Thymus (tissue), 11 donors: ENCODE measurements at regions not wholly inside any gene's neighbourhood (a gene's known extent, or its start where the extent isn't known, plus 50 kb on each side); places are given as distances from the start of the nearest gene placed in this dataset.

ENCODE experiments used
- DNase-seq, 9 donors: peaks; one replicate each; pipeline ENCODE4 v3.0.0-alpha.2; 2013; ENCODE audit warnings: low spot score in 9 of 9, low read depth in 6 of 9, missing footprints in 1 of 9
- H3K27ac ChIP-seq, 2 donors: one replicate each; pipeline ENCODE4 v1.5.1; 2013; ENCODE audit warnings: control low read depth in 1 of 2, low read depth in 1 of 2, low read length in 1 of 2, mild to moderate bottlenecking in 1 of 2, moderate library complexity in 1 of 2
- H3K27me3 ChIP-seq, 2 donors: one replicate each; pipeline ENCODE4 v1.5.1; 2013; ENCODE audit warnings: low read length in 1 of 2; ENCODE audit not compliant: control insufficient read depth in 2 of 2, insufficient read depth in 1 of 2
- H3K36me3 ChIP-seq, 2 donors: one replicate each; pipeline ENCODE4 v1.5.1; 2013; ENCODE audit warnings: low read length in 1 of 2, mild to moderate bottlenecking in 1 of 2, moderate library complexity in 1 of 2; ENCODE audit not compliant: control insufficient read depth in 2 of 2, insufficient read depth in 2 of 2
- H3K4me1 ChIP-seq, 2 donors: one replicate each; pipeline ENCODE4 v1.5.1; 2013; ENCODE audit warnings: low read length in 2 of 2; ENCODE audit not compliant: control insufficient read depth in 2 of 2, insufficient read depth in 2 of 2
- H3K4me3 ChIP-seq, 2 donors: one replicate each; pipeline ENCODE4 v1.5.1; 2013; ENCODE audit warnings: low read length in 2 of 2, control low read depth in 1 of 2, mild to moderate bottlenecking in 1 of 2
- H3K9me3 ChIP-seq, 2 donors: one replicate each; pipeline ENCODE4 v1.5.1; 2013; ENCODE audit warnings: low read length in 1 of 2, mild to moderate bottlenecking in 1 of 2; ENCODE audit not compliant: control insufficient read depth in 2 of 2, insufficient read depth in 1 of 2
- WGBS: extraction: QIAGEN DNeasy Blood & Tissue Kit; methylation state at CpG from one replicate; pipeline ENCODE4 v1.1.7; 2013; 5-methylcytosine and 5-hydroxymethylcytosine counted together
- donor health status: healthy.

DNA sequence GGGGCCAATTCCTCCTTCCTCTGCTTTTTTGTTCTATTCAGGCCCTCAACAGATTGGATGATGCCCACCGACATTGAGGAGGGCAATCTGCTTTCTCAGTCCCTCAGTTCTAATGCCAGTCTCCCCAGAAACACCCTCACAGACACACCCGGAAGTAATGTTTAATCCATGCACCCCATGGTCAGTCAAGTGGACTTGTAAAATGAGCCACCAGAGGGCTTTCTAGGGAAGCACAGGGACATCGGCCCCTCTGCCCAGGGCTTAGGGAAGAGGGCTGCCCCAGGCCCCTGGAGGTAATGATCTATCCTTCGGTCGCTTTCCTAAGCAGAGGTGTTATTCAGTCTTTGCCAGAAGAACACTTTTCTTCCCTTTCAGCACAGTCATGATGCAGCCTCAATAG is 107.4 kb downstream of the PDCL3 start:
- no peaks in the 10 kb centered on the region for H3K36me3 ChIP-seq
- no peak for DNase-seq
- no peaks in the 10 kb centered on the region for H3K9me3 ChIP-seq
- no peaks in the 10 kb centered on the region for H3K27me3 ChIP-seq
- no peak overlapping the region for H3K4me3 ChIP-seq
- peaks cover 0 to 9% of the 10 kb centered on the region in 2 donors for H3K4me1 ChIP-seq
- WGBS: 97% methylated on average over 5 of the region's 5 CpGs
- no peak overlapping the region for H3K27ac ChIP-seq

DNA sequence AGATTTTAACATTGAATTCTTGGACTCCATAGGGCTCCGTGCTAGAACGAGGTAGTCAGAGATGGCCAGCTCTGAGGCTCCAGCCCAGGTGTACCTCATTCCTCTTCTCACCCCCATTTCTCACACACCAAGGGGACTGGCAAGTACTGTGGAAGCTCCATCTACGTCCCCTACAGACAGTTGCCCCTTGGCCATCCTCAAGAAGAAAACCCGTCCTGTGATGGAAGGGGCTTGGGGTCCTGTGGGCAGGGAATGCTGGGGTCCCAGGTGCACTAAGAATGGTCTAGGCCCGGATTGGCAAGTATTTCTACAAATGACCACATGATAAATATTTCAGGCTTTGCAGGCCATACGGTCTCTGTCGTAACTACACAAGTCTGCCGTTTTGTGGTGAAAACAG is 110.3 kb downstream of the PDCL3 start:
- Histone ChIP-seq H3K4me1 (peaks cover 0 to 9% of the 10 kb centered on the region in 2 donors), H3K4me3 (no peak overlapping the region), H3K36me3 (no peaks in the 10 kb centered on the region), H3K27ac (no peak overlapping the region), H3K27me3 (no peaks in the 10 kb centered on the region), H3K9me3 (no peaks in the 10 kb centered on the region)
- DNase-seq: no peak
- WGBS: 97% methylated on average over 8 of the region's 8 CpGs

DNA sequence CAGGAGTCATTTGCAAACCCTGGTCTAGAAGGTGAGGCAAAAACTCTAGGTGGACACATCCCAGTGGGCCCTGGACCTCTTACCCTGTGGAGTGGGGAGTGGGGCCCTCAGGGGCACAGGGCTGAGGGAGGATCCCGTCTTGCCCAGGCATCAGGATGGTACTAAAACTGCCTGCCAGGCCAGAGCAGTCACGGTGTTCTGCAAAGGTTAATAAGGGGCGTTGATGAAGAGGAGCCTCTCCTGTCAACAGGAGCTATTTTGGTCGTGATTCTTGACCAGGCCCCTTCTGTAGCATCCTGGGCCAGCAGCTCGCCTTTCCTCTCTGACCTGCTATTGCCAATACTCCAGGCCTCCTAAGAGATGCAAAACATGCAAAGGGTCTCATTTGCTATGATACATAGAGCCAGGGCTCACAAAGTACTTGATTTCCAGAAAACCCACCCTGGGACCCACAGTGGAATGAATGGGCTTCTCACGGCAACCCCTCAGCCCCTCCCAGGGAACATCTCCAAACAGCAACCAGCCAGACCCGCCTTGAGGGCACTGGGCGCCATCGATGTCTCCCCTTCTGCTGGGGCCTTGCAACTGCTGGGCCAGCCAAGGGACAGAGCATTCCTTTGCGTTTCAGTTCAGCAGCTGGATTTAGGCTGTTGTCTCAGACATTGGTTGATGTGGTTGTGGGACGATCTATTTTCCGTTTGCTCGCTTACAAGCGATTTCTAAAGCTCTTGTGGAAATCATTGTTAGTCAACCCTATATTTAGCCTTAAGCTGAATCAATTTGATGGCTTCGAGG is 111.1 kb downstream of the PDCL3 start:
- no peak for DNase-seq
- 96% methylated on average over 15 of the region's 15 CpGs for WGBS
- Histone ChIP-seq H3K4me3 (no peak overlapping the region), H3K9me3 (no peaks in the 10 kb centered on the region), H3K27ac (no peak overlapping the region), H3K27me3 (no peaks in the 10 kb centered on the region), H3K4me1 (peaks cover 0 to 1% of the 10 kb centered on the region in 2 donors), H3K36me3 (no peaks in the 10 kb centered on the region)

DNA sequence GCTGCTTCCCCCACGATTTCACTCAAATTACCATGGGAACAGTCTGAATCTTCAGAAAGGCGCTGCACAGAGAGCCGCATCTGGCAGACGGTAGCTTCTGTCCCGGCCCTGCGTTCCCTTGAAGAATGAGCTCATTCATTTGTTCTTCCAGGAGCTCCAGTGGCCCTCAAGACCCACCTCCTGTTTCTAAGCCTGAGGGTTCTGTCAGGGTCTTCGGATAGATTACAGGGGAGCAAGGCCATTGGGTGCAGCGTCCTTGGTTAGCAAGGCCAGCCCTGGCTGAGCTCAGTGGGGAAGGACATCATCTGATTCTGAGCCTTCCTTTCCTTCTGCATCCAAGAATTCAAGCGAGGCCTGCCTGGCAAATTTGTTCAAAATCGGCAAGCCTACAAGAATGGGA is 111.9 kb downstream of the PDCL3 start:
- H3K27me3 ChIP-seq: no peaks in the 10 kb centered on the region
- DNase-seq: no peak
- no peak overlapping the region for H3K27ac ChIP-seq
- no peaks in the 10 kb centered on the region for H3K36me3 ChIP-seq
- no peak overlapping the region for H3K4me3 ChIP-seq
- 97% methylated on average over 10 of the region's 10 CpGs for WGBS
- peaks cover 0 to 5% of the 10 kb centered on the region in 2 donors for H3K4me1 ChIP-seq
- no peaks in the 10 kb centered on the region for H3K9me3 ChIP-seq

DNA sequence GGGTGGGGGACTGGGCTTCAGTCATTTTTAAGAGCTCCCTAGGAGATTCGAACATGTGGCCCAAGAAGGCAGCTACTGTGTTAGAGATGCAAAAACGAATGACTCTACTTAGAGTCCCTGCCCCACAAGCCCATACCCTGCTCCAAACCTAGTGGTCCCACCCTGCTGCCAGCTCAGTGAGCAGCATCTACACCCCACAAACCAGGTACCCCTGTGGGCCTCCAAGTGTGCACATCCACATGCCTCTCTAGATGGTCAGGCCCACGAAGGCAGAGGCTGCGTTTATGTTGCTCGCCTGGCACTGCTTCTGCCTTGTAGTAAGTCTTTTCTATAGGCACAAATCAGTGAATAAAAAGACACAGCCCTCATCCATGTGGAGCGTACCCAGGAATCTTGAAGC is 112.6 kb downstream of the PDCL3 start:
- Histone ChIP-seq H3K4me1 (peaks cover 0 to 9% of the 10 kb centered on the region in 2 donors), H3K27ac (no peak overlapping the region), H3K4me3 (no peak overlapping the region), H3K36me3 (no peaks in the 10 kb centered on the region), H3K27me3 (no peaks in the 10 kb centered on the region), H3K9me3 (no peaks in the 10 kb centered on the region)
- no peak for DNase-seq
- 79% methylated on average over 6 of the region's 6 CpGs for WGBS

DNA sequence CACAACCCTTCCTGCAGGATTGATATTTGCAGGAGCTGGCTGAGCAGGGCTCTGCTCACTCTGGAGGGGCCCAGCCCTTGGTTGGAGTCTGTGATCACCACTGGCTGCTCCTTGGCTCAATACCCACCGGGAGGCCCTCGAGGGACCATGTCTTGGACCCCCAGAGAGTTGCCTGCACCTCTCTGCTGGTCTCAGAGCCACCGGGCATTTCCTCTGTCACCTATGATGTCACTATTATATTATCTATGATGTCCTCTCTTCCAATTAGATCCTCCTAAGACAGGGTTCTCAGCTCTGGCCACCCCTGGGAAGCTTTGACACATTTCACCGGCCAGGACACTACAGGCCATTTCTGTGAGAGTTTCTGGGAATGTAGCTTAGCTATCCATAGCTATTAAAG is 113.1 kb downstream of the PDCL3 start:
- Histone ChIP-seq H3K27me3 (no peaks in the 10 kb centered on the region), H3K36me3 (no peaks in the 10 kb centered on the region), H3K4me3 (no peak overlapping the region), H3K27ac (no peak overlapping the region), H3K4me1 (peaks cover 0 to 12% of the 10 kb centered on the region in 2 donors), H3K9me3 (no peaks in the 10 kb centered on the region)
- 95% methylated on average over 4 of the region's 4 CpGs for WGBS
- DNase-seq: no peak

DNA sequence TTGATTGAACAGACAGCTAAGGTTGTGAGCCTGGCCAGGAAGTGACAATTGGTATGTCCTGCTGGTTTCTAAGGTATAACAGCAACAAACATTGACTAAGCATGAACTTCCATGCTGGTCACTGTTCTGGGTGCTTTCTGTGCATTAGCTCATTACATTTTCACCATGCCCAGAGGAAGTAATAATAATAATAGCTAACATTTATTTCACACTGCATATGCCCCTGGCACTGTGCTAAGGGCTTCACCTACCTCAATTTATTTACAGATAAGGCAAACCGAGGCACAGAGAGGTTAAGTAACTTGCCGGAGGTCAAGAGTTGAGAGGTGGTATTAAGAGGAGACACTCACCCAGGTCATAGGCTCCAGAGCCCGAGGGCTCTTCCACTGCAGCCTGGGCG is 113.6 kb downstream of the PDCL3 start:
- no peaks in the 10 kb centered on the region for H3K36me3 ChIP-seq
- no peaks in the 10 kb centered on the region for H3K9me3 ChIP-seq
- no peak overlapping the region for H3K27ac ChIP-seq
- DNase-seq: no peak
- H3K27me3 ChIP-seq: no peaks in the 10 kb centered on the region
- no peak overlapping the region for H3K4me3 ChIP-seq
- 98% methylated on average over 4 of the region's 4 CpGs for WGBS
- H3K4me1 ChIP-seq: peaks cover 0 to 12% of the 10 kb centered on the region in 2 donors

DNA sequence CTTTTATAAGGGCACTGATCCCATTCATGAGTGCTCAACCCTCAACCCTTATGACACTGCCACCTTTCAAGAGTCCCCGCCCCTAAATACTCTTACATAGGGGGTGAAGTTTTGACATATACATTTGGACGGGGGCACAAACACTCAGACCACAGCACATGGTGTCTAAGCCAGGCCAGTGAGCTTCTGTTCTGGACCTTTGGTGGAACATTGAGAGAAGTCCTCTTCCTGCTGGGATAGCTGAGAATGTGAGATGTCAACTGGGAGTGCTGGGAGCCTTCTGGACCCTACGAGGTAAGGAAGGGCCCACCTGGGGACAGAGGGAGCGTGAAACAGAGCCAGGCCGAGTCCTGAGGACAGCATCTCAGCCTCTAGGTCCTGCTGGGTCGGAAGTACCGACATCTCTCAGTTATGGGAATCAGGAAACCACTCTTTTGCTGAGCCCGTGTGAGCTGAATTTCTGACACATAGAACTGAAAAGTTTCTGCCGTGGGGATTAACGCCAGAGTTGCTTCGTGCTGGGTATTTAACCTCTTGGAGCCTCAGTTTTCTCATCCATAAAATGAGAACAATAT is 114.9 kb downstream of the PDCL3 start:
- Histone ChIP-seq H3K4me1 (peaks cover 0 to 12% of the 10 kb centered on the region in 2 donors), H3K9me3 (no peaks in the 10 kb centered on the region), H3K27ac (no peak overlapping the region), H3K36me3 (no peaks in the 10 kb centered on the region), H3K4me3 (no peak overlapping the region), H3K27me3 (no peaks in the 10 kb centered on the region)
- whole genome bisulfite sequencing: 95% methylated on average over 11 of the region's 11 CpGs
- DNase-seq: no peak

DNA sequence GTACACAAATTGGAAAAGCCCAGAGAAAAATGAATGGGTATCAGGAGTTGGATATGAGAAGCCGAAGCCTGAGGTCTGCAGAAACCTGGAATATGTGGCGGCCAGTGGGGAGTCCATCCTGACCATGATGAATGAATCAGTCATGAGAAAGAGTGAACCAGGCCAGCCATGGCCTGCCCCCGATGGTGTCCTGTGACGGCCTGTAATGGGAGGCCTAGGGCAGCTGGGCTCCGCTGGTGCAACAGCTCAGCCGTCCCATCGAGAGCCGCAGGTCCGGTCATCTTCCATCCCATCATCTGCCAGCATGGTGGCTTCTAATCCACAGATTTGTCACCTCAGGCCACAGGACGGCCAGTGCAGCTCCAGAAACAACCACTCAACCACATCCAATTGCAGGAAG is 116.4 kb downstream of the PDCL3 start:
- H3K4me3 ChIP-seq: no peak overlapping the region
- H3K4me1 ChIP-seq: peaks cover 0 to 12% of the 10 kb centered on the region in 2 donors
- no peak for DNase-seq
- H3K9me3 ChIP-seq: no peaks in the 10 kb centered on the region
- no peak overlapping the region for H3K27ac ChIP-seq
- H3K27me3 ChIP-seq: no peaks in the 10 kb centered on the region
- WGBS: 96% methylated on average over 10 of the region's 10 CpGs
- H3K36me3 ChIP-seq: no peaks in the 10 kb centered on the region
